B cell (primary cell): ENCODE measurements at regions not wholly inside any gene's neighbourhood (a gene's known extent, or its start where the extent isn't known, plus 50 kb on each side); places are given as distances from the start of the nearest gene placed in this dataset.

Experiments
- CTCF ChIP-seq: fragments of 200-600 bp; IDR thresholded peaks from one replicate; pipeline ENCODE4 v1.8.0; 2022; ENCODE audit warnings: antibody characterized with exemption, mild to moderate bottlenecking
- EZH2 ChIP-seq: IDR thresholded peaks from 2 replicates; pipeline ENCODE4 v1.6.1; 2012; ENCODE audit warnings: borderline replicate concordance, low read depth, mild to moderate bottlenecking, moderate library complexity, low read length; ENCODE audit not compliant: insufficient read depth, poor library complexity, severe bottlenecking

- TF ChIP-seq CTCF (no peak), EZH2 (no peak)
Measured at GRCh38 chr3:6367171-6367570, 493.7 kb upstream of the GRM7 start.
